ENCODE measurements at regions not wholly inside any gene's neighbourhood (a gene's known extent, or its start where the extent isn't known, plus 50 kb on each side); places are given as distances from the start of the nearest gene placed in this dataset.
"Not testable (repeated sequence)": the region's sequence is repeated elsewhere in the genome, so short reads cannot be mapped to it uniquely, and the experiment has no call there.

DNA sequence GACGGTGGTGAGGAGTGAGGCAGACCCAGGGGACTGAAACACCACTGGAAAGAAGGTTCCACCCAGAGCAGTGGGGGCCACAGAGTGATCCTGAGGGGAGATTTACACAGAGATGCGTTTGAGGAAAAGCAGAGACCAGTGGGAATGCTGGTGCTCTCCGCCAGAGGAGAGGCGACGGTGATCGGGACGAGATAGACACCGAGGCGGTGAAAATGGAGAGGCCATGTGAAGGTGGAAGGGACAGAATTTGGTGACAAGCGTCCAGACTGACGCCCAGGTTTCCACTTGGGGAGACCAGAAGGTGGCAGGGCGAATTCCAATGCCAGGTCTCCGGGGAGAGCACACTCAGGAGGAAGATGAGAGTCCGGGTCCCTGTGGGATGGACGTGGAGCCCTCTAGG, 374.8 kb downstream of the CNTNAP3B start:
- not testable (repeated sequence) for DNase-seq

- not testable (repeated sequence) for DNase-seq
Measured at GRCh38 chr9:41741897-41742296, 387.3 kb downstream of the CNTNAP3B start.

GRCh38 chr9:41741173-41741572, 388.1 kb downstream of the CNTNAP3B start:
- not testable (repeated sequence) for DNase-seq

GRCh38 chr9:41738681-41739080, 390.5 kb downstream of the CNTNAP3B start:
- not testable (repeated sequence) for DNase-seq

DNA sequence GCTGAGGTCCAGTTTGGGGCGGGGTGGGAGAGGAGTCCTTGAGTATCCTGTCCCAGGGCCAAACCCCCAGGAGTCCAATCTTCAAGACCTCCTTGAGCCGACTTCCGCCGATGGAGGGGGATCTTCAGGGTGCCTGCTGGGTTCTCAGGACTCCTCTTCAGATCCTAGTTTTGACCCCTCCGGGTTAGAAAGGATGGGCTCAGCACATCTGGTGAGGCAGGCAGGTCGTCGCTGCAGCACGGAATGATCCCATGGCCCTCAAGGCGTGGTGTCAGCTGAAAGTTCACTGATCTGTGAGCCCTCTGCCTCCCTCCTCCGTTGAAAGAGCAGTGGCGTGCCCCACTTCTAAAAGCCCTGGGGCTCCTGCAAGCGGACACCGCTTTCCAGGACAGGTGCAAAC, 430.0 kb downstream of the CNTNAP3B start:
- not testable (repeated sequence) for DNase-seq

GRCh38 chr9:41697080-41697479, 432.1 kb downstream of the CNTNAP3B start:
- not testable (repeated sequence) for DNase-seq

GRCh38 chr9:41679312-41679711, 449.9 kb downstream of the CNTNAP3B start:
- not testable (repeated sequence) for DNase-seq

GRCh38 chr9:41663497-41664036, 465.7 kb downstream of the CNTNAP3B start:
- not testable (repeated sequence) for DNase-seq

GRCh38 chr9:41658706-41659105, 469.6 kb upstream of the ZNG1F start:
- DNase-seq, result not testable (repeated sequence)

GRCh38 chr9:41658116-41658515, 469.0 kb upstream of the ZNG1F start:
- DNase-seq, result not testable (repeated sequence)

- DNase-seq, result not testable (repeated sequence)
Measured at GRCh38 chr9:41657141-41657540, 468.0 kb upstream of the ZNG1F start.

DNA sequence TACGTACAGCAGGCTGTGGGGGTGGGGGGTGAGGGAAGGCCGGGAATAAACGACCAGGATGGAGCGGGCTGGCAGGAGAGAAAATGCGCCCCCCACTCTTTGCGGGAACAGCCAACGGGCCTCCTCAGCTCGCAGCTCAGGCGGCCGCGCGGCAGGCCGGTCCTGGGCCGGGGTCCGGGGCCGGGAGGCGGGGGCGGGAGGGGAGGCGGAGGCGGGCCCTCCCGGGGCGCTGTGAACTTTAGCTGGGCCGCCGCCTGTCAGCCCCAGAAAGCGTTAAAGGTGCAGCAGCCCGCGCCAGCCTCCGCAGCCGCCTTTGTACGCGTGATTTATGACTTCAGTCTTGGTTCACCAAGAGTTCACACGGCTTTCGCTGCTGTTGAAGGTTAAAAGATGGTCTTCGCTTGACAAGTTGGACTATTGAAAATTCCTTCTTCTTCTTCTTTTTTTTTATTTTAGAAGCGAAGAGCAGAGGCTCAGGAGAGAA, 466.0 kb upstream of the ZNG1F start:
- DNase-seq, result not testable (repeated sequence)

DNA sequence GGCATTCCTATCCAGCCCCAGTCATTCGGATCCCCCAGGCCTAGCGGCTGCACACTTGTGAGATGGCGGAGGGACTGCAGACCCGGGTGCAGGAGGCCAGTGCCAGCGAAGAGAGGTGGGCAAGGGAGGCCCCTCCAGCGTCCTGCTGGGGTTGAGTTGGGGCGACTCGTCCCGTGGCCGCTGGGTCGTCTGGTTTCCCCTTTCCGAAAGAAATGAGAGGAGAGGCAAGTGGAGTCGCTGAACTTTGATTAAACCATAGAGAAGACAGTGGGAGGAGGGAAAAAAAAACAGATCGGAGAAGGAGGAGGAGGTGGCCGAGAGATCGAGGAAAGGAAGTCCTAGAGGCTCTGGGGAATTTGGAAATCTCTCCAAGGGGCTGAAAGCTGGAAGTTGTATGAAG, 465.2 kb upstream of the ZNG1F start:
- DNase-seq, result not testable (repeated sequence)

DNA sequence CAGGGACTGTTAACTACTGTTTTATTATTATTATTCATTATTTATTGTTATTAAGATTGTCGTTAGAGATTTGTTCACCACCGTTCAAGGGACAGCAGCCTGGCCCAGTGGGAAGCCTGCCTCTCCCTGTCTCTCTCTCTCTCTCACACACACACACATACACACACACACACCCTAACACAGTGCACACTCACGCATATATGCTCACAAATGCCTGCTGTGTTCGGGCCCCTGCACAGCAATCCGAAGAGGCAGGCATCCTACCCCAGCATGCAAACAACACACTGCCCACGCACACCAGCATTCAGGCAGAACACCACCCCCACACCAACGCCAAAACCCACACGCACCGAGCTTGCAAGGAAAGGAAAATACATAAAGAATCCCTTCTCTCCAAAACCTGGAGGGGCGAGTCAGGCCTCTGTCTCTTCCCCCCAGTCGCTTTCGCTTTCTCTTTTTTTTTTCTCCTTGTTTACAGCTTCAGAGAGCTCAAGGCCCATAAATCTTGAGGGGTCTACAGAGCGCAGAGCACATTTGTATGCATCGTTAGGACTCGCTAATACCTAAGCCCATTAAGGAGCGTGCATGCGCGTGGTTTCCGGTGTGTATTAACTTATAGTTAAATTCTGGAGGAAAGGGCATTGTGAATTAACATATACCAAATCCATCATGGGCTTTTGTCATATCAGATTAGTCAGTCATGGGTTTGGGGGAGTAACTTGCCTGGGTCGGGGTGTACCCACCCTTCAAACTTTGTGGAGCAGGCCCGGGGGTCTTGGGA, 464.6 kb upstream of the ZNG1F start:
- not testable (repeated sequence) for DNase-seq

DNA sequence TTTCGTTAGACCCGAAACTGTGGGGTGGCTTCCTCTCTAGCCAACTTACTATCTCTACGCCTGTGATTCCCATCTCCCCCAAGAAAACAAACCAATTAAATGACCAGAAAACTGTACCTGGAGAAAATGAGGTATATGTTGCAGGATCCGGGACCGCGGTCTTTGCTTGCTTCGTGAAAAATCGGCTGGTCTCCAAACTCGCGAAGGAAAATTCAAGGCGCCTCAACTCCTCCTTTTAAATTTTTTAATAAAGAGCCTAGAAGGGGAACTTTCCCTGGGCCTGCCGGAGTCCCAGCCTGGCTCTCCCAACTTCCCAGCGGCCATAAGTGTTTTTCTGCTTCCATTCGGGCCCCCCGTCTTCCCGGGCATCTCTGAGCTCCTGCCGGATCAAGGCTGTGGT, 463.7 kb upstream of the ZNG1F start:
- not testable (repeated sequence) for DNase-seq

DNA sequence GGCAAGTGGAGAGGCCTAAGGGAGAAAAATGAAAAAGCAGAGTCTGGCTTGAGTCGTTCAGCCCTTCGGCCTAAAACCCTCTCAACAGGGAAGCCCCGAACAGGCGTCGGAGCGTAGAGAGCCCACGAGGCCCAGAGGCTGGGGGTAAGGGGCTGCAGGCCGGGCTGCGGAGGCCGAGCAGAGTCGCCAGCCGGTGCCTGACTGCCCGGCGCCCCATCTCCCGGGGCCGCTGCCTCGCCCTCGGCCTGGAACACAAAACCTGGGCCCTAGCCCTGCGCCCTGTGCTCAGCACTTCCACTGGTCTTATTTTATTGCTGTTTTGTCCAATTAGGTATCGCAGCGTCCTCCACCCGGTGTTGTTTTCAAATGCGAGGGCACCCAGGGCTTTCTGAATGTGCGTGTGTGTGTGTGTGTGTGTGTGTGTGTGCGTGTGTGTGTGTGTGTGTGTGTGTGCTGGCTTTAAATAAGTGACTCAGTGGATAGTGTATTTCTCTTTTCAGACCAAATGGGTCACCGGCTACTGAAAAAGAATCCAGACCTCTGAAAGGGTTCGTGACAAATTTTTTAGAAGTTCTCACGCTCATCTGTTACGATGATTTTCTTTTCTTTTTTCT, 463.1 kb upstream of the ZNG1F start:
- not testable (repeated sequence) for DNase-seq

DNA sequence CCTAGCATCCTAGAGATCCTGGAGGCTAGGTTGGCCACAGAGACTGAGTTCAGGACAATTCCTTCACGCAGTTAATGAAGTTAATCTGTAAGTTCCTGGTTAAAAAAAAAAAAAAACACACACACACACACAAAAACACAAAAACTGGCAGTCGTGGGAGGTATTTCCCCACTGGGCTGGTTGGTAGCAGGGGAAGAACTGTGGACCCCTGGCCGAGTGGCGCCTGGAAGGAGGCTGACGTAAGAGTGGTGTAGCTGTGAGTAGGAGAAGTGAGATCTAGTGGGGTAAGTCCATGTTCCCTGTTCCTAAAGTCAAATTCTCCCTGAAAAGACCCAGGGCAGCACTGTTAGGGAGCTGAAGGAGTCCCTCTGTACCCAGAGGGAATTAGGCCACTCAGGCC, 461.0 kb upstream of the ZNG1F start:
- not testable (repeated sequence) for DNase-seq

DNA sequence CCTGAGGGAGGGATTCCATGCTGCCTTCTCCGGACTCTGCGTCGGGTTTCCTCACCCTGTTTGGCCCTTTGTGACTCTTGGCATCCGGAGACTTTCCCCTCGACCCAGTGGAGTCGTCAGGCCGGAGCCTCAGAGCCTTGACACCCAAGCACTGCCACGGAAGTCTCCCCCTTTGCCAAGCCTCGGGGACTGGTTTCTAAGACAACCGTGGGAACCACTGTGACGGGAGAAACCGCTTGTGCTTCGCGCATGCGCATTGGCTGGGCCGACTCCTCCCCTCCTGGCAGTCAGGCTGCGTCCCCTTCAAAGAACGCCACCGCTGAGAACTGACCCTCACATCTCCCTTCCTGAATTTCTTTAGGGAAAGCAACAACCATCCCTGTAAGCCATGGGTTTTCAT, 459.4 kb upstream of the ZNG1F start:
- not testable (repeated sequence) for DNase-seq

GRCh38 chr9:41646246-41646645, 457.1 kb upstream of the ZNG1F start:
- not testable (repeated sequence) for DNase-seq

GRCh38 chr9:41643571-41644279, 454.6 kb upstream of the ZNG1F start:
- peak; percentile 22 for DNase-seq

DNA sequence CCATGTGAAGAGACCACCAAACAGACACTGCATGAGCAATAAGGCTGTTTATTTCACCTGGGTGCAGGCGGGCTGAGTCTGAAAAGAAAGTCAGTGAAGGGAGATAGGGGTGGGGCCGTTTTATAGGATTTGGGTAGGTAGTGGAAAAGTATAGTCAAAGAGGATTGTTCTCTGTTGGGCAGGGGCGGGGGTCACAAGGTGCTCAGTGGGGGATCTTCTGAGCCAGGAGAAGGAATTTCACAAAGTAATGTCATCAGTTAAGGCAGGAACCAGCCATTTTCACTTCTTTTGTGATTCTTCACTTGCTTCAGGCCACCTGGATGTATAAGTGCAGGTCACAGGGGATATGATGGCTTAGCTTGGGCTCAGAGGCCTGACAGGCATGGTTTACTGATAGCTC, 444.6 kb upstream of the ZNG1F start:
- DNase-seq, result not testable (repeated sequence)

- not testable (repeated sequence) for DNase-seq
Measured at GRCh38 chr9:41623666-41624065, 434.5 kb upstream of the ZNG1F start.

- DNase-seq, result not testable (repeated sequence)
Measured at GRCh38 chr9:41619254-41619653, 430.1 kb upstream of the ZNG1F start.

All from T-helper 9 cell (primary cell).